Ureter (tissue), 1 donor: ENCODE measurements at regions not wholly inside any gene's neighbourhood (a gene's known extent, or its start where the extent isn't known, plus 50 kb on each side); places are given as distances from the start of the nearest gene placed in this dataset.

ENCODE experiments used
- DNase-seq: peaks from one replicate; pipeline ENCODE4 v3.0.0-alpha.2; 2020; ENCODE audit warnings: low spot score
- donor health status: DM: yes; HTN: yes; CAD: no.

GRCh38 chr6:167674486-167674885, 152.2 kb upstream of the AFDN start:
- no peak for DNase-seq

GRCh38 chr6:167676000-167676665, 150.6 kb upstream of the AFDN start:
- DNase-seq = no peak

- DNase-seq = no peak
Measured at GRCh38 chr6:167676666-167677421, 149.9 kb upstream of the AFDN start.

- DNase-seq = no peak
Measured at GRCh38 chr6:167677422-167677789, 149.3 kb upstream of the AFDN start.

GRCh38 chr6:167678102-167679101, 148.3 kb upstream of the AFDN start:
- no peak for DNase-seq

- no peak for DNase-seq
Measured at GRCh38 chr6:167679122-167679736, 147.5 kb upstream of the AFDN start.

GRCh38 chr6:167679790-167680604, 146.7 kb upstream of the AFDN start:
- no peak for DNase-seq

- no peak for DNase-seq
Measured at GRCh38 chr6:167680605-167681149, 146.0 kb upstream of the AFDN start.

GRCh38 chr6:167682125-167682524, 144.6 kb upstream of the AFDN start:
- DNase-seq = no peak

GRCh38 chr6:167682546-167683027, 144.1 kb upstream of the AFDN start:
- no peak for DNase-seq

GRCh38 chr6:167683028-167683862, 143.5 kb upstream of the AFDN start:
- no peak for DNase-seq

- no peak for DNase-seq
Measured at GRCh38 chr6:167684276-167685104, 142.2 kb upstream of the AFDN start.

- no peak for DNase-seq
Measured at GRCh38 chr6:167685654-167686053, 141.1 kb upstream of the AFDN start.

GRCh38 chr6:167686204-167686893, 140.4 kb upstream of the AFDN start:
- DNase-seq = no peak

- no peak for DNase-seq
Measured at GRCh38 chr6:167687116-167687725, 139.5 kb upstream of the AFDN start.

GRCh38 chr6:167688123-167688522, 138.6 kb upstream of the AFDN start:
- DNase-seq = no peak

GRCh38 chr6:167689278-167689677, 137.4 kb upstream of the AFDN start:
- no peak for DNase-seq

- DNase-seq = no peak
Measured at GRCh38 chr6:167689751-167690150, 137.0 kb upstream of the AFDN start.
